GM13977 (cell line): ENCODE measurements at regions not wholly inside any gene's neighbourhood (a gene's known extent, or its start where the extent isn't known, plus 50 kb on each side); places are given as distances from the start of the nearest gene placed in this dataset.

Experiments
- DNase-seq: peaks from one replicate; pipeline ENCODE4 v3.0.0; 2012; ENCODE audit warnings: low spot score
- CTCF ChIP-seq: IDR thresholded peaks from 2 replicates; pipeline ENCODE4 v1.5.1; 2012; ENCODE audit warnings: mild to moderate bottlenecking, control low read depth; ENCODE audit not compliant: insufficient read depth; ENCODE audit errors: extremely low read depth, missing control alignments
- in situ Hi-C: fragments of 300-500 bp; cut with MboI; formaldehyde crosslinking; loops from one replicate; pipeline ENCODE4 v1.12.0; 2022; ENCODE audit warnings: low sequenced_read_pairs, low pct_unique_long_range_greater_than_20kb, mixed read lengths, inconsistent platforms; ENCODE audit not compliant: unreplicated experiment

DNA sequence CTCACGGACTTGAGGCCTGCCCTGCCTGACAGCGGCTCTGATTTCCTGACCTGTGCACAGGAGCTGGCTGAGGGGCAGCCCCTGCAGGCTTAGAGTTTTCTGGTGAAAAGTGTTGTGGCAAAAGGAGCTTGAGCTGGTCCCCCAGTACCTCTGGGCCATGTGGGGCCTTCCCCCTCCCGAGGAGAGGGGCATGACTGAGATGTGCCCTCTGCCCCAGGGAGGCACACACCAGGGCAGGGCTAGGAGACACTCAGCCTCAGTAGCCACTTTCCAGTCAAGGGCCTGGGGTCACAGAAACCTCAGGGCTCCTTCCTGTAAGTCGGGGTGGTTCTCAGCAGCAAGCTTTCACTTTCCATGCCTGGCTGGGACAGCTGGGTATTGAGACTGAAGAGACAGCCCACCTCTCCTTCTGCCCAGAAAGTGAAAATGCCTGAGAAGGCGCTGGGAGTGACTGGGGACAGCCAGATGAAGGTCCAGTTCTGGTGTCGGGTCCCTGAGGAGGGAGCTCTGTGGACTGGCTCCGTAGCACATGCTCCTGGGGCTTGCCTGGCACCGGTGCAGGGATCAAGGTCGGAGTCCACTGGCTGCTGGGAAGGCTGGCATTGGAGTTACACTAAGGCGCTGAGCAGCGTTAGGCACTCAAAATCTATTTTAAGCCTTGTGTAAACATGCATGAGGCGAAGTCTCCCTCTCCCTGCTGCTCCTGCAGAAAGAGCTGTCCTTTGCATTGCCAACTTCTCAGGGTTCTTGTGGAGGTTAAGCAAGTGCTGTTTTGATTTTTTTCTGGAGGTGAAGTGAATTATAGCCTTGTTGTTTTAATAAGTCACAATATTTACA lies 394.9 kb downstream of the GADD45G start:
- in situ Hi-C loops: no loop called here
- DNase-seq: peak; percentile 79

DNA sequence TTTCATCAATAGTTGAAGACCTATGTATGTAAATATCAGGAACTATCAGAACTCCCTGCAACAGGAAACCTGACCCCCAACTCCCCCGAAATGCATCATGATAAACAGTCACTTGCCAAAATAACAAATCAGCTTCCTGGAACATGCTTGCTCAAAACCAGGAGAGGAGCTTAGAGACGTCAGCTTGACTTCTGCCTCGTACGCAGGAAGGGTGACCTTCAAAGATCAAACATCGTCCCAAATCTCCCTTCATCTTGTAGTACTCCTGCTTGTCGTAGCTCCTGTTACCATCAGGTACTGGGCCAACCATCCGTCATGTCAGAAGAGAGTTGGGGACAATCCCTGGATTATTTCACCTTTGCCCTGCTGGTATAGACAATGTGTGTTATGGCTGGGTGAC lies 396.1 kb downstream of the GADD45G start:
- no peak for TF ChIP-seq CTCF
- DNase-seq: no peak
- in situ Hi-C loops: no loop called here

More for the DNA sequence above, 394.9 kb downstream of the GADD45G start:
- TF ChIP-seq CTCF: no peak

DNA sequence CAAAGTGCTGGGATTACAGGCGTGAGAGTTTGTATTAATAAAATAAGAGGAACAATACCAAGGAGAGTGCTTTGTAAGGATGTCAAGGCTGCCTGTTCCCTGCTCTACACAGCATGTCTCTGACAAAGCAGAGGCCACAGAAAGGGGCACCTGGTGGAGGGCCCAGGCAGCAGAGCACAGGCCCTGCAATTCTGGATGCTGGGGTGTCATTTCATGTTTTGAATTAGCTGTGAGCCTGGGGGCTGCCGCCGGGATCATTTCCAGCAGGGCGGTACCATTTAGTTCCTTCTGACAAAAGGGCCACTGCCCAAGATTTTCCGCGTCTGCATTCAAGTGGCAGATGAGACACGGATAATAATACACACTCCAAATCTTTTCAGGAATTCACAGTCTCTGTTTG lies 396.9 kb downstream of the GADD45G start:
- in situ Hi-C loops: no loop called here
- TF ChIP-seq CTCF: no peak
- DNase-seq: no peak

DNA sequence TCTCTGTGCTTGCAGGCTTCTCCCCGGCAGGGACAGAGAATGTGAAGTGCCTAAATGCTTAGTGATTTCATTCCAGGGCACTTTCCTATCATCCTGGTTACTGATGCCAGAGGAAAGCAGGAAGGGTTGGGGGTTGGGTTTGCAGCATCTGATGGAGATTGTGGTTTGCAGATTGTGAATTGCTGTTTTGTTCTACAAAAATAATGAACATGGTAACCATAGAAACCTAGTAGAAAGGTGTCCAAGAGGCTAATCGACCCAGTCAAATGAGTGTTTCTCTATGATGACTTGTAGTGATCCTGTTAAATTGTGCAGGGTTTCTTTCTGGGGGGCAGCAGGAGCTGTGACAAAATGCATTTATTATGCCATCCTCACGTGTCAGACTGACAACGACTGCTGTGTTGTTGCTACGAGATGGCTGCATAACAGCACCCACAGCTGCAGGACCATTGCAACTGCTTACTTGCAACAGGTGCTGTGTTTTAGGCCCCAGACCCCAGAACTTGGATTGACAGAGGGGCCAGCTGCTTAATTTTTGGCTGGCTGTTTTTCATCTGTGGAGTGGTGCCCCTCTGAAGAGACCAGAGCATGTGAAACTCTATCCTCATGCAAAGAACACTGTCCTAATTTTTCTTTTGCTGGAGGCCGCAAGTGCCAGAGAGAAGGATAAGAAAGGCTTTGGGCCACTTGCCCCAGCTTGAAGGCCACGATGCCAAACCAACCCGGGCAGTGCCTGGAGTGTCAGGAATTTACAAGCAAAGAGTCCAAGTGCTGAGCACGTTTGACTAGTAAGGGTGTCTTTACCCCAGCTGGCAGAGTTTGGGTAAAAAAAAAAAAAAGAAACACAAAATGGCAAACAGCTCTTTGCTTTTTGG lies 397.8 kb downstream of the GADD45G start:
- TF ChIP-seq CTCF: no peak
- no peak for DNase-seq
- in situ Hi-C loops: no loop called here

DNA sequence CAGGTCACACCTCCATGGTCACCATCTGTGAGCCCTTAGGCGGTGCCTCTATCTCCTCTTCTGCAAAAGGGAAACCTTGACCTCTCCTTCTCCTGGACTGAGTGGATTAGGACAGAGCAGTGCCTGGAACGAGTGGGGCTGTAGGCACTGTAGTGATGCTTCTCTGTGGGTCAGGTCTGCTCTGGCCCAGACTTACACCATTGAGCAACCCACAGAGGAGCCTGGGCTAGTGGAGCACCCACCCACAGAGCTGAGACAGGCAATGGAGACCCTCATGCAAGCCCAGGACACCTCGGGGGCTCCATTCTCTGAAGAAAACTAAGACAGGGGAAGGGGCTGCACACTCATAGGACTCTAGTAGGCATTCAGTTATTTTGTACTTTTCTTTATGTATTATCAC lies 400.6 kb downstream of the GADD45G start:
- DNase-seq: no peak
- in situ Hi-C loops: no loop called here
- TF ChIP-seq CTCF: no peak

- no peak for DNase-seq
- TF ChIP-seq CTCF: no peak
- in situ Hi-C loops: no loop called here
Observed at GRCh38 chr9:90007516-90008440, 403.0 kb downstream of the GADD45G start.
